Panc1 (cell line): ENCODE measurements at regions not wholly inside any gene's neighbourhood (a gene's known extent, or its start where the extent isn't known, plus 50 kb on each side); places are given as distances from the start of the nearest gene placed in this dataset.

Experiments
- ATAC-seq: fragments of 200-7000 bp; cut with Tn5 transposase; 2 replicates; pipeline ENCODE4 v1.9.1; 2020; ENCODE audit warnings: mild to moderate bottlenecking, moderate library complexity
- BruUV-seq: library from RNA; stranded (reverse); fragments of 400-500 nt; replicated peaks from 2 replicates; lab custom pipeline; 2021; lab: Mats Ljungman, UMichigan
- CTCF ChIA-PET: fragments of 300-600 bp; sonication (Branson Sonifier 250); formaldehyde crosslinking; loops from one replicate; lab custom pipeline; 2022; ENCODE audit warnings: antibody characterized with exemption; lab: Charles Lee
- POLR2A ChIA-PET: fragments of 300-600 bp; sonication (Branson Sonifier 250); formaldehyde crosslinking; loops from one replicate; lab custom pipeline; 2022; ENCODE audit warnings: antibody characterized with exemption; lab: Charles Lee
- DNase-seq: peaks from one replicate; pipeline ENCODE4 v3.0.0-alpha.2; 2010; ENCODE audit warnings: low read depth, low spot score
- H3K27ac ChIP-seq: 2 replicates; pipeline ENCODE4 v1.5.1; 2011; ENCODE audit warnings: mild to moderate bottlenecking, low read length, inconsistent platforms
- H3K27me3 ChIP-seq: fragments of 200-500 bp; sonication (Bioruptor generic); 2 replicates; pipeline ENCODE4 v1.6.0; 2014; ENCODE audit warnings: low read length, inconsistent platforms; ENCODE audit not compliant: control insufficient read depth, insufficient read depth
- H3K36me3 ChIP-seq: fragments of 200-500 bp; sonication (Bioruptor generic); 2 replicates; pipeline ENCODE4 v1.5.1; 2014; ENCODE audit warnings: inconsistent platforms, mild to moderate bottlenecking, low read length, moderate library complexity; ENCODE audit not compliant: control insufficient read depth, insufficient read depth
- H3K4me1 ChIP-seq: 2 replicates; pipeline ENCODE4 v1.5.1; 2011; ENCODE audit warnings: inconsistent platforms, mild to moderate bottlenecking, low read length, moderate library complexity; ENCODE audit not compliant: control insufficient read depth, insufficient read depth
- H3K4me3 ChIP-seq, 2 experiments: 2 replicates each; pipeline ENCODE4 v1.5.1; 2011 to 2012; ENCODE audit warnings: low read depth in 2 of 2, low read length in 2 of 2, mild to moderate bottlenecking in 2 of 2, inconsistent platforms in 1 of 2, moderate library complexity in 1 of 2
- H3K9me3 ChIP-seq: fragments of 200-500 bp; sonication (Bioruptor generic); 2 replicates; pipeline ENCODE4 v1.5.1; 2014; ENCODE audit warnings: low read depth, mild to moderate bottlenecking, inconsistent platforms, low read length, moderate library complexity; ENCODE audit not compliant: control insufficient read depth, insufficient read depth
- CTCF ChIP-seq: fragments of 450-650 bp; IDR thresholded peaks from 2 replicates; pipeline ENCODE4 v1.5.1; 2017; ENCODE audit warnings: mild to moderate bottlenecking
- POLR2AphosphoS5 ChIP-seq: IDR thresholded peaks from 2 replicates; pipeline ENCODE4 v1.6.1; 2012; ENCODE audit warnings: mild to moderate bottlenecking, low read depth, low read length, moderate library complexity
- REST ChIP-seq, 2 experiments: IDR thresholded peaks; 2 replicates each; pipeline ENCODE4 v1.6.1; 2011 to 2012; ENCODE audit warnings: low read depth in 2 of 2, control low read depth in 1 of 2, low read length in 1 of 2, mild to moderate bottlenecking in 1 of 2, moderate library complexity in 1 of 2; ENCODE audit not compliant: insufficient read depth in 1 of 2
- SIN3A ChIP-seq: IDR thresholded peaks from 2 replicates; pipeline ENCODE4 v1.6.1; 2012; ENCODE audit warnings: low read depth, mild to moderate bottlenecking, low read length, moderate library complexity, borderline replicate concordance; ENCODE audit not compliant: insufficient read depth
- TCF7L2 ChIP-seq: IDR thresholded peaks from 2 replicates; pipeline ENCODE4 v1.6.1; 2011; ENCODE audit warnings: mild to moderate bottlenecking, low read depth, low read length, inconsistent platforms
- in situ Hi-C: cut with HindIII; loops from 2 replicates; pipeline ENCODE4 v1.10.0; 2016; ENCODE audit warnings: low sequenced_read_pairs, low pct_unique_long_range_greater_than_20kb
- intact Hi-C: fragments of 100-400 bp; cut with micrococcal nuclease; formaldehyde crosslinking; loops from one replicate; pipeline ENCODE4 v1.10.0; 2022; ENCODE audit not compliant: unreplicated experiment

- Histone ChIP-seq H3K27me3 (no peaks in the 10 kb centered on the region), H3K9me3 (no peaks in the 10 kb centered on the region), H3K36me3 (no peaks in the 10 kb centered on the region), H3K4me3 (no peak overlapping the region), H3K4me1 (no peaks in the 10 kb centered on the region), H3K27ac (no peak overlapping the region)
- in situ Hi-C loops (no loop called here), intact Hi-C loops (no loop called here)
- ATAC-seq (no peak), DNase-seq (no peak)
- TF ChIP-seq TCF7L2 (no peak), CTCF (no peak), POLR2AphosphoS5 (no peak), SIN3A (no peak), REST (IDR thresholded peaks at IDR 0.05; ENCODE audit: insufficient read depth in 1 of 2, low read depth in 2 of 2, low read length in 1 of 2) (no peak)
- POLR2A ChIA-PET, result no interaction called here
- CTCF ChIA-PET, result no interaction called here
- BruUV-seq, result no TSS peak
Measured at GRCh38 chr9:22622815-22623214, 176.2 kb downstream of the DMRTA1 start.

GRCh38 chr9:22623236-22623635 lies 176.6 kb downstream of the DMRTA1 start:
- intact Hi-C loops, result no loop called here
- in situ Hi-C loops, result no loop called here
- H3K27ac ChIP-seq, result no peak overlapping the region
- POLR2A ChIA-PET, result no interaction called here
- no TSS peak for BruUV-seq
- ATAC-seq (no peak), DNase-seq (no peak)
- no peaks in the 10 kb centered on the region for H3K9me3 ChIP-seq
- CTCF ChIA-PET, result no interaction called here
- H3K27me3 ChIP-seq, result no peaks in the 10 kb centered on the region
- TF ChIP-seq TCF7L2 (no peak), REST (IDR thresholded peaks at IDR 0.05; ENCODE audit: insufficient read depth in 1 of 2, low read depth in 2 of 2, low read length in 1 of 2) (no peak), CTCF (no peak), SIN3A (no peak), POLR2AphosphoS5 (no peak)
- H3K4me1 ChIP-seq, result no peaks in the 10 kb centered on the region
- H3K4me3 ChIP-seq, result no peak overlapping the region
- H3K36me3 ChIP-seq, result no peaks in the 10 kb centered on the region
